Vagina (tissue), 2 donors: ENCODE measurements at regions not wholly inside any gene's neighbourhood (a gene's known extent, or its start where the extent isn't known, plus 50 kb on each side); places are given as distances from the start of the nearest gene placed in this dataset.
A peak's percentile ranks its signal among the peaks of the same experiment; 100 is the strongest.

Experiments used
- DNase-seq, 2 donors: peaks; one replicate each; pipeline ENCODE4 v3.0.0-alpha.2; 2017; ENCODE audit errors: extremely low spot score in 2 of 2
- H3K27ac ChIP-seq: fragments of 200-600 bp; sonication (generic); one replicate; pipeline ENCODE4 v1.5.1; 2019
- H3K27me3 ChIP-seq: fragments of 200-600 bp; sonication (generic); one replicate; pipeline ENCODE4 v1.5.1; 2019
- H3K36me3 ChIP-seq, 2 donors: fragments of 200-600 bp; sonication (generic); one replicate each; pipeline ENCODE4 v1.5.1; 2017 to 2019
- H3K4me1 ChIP-seq: fragments of 200-600 bp; sonication (generic); one replicate; pipeline ENCODE4 v1.5.1; 2019
- H3K4me3 ChIP-seq, 2 donors: fragments of 200-600 bp; sonication (generic); 1 replicate in 1 of 2; 2 replicates in 1 of 2; pipeline ENCODE4 v1.5.1; 2016 to 2019
- H3K9me3 ChIP-seq: fragments of 200-600 bp; sonication (generic); one replicate; pipeline ENCODE4 v1.5.1; 2019
- POLR2A ChIP-seq, 2 donors: fragments of 450-650 bp; IDR thresholded peaks; one replicate each; pipeline ENCODE4 v1.6.1; 2017; ENCODE audit warnings: antibody characterized with exemption in 2 of 2, mild to moderate bottlenecking in 2 of 2, moderate library complexity in 2 of 2
- POLR2AphosphoS5 ChIP-seq, 2 donors: sonication (generic); formaldehyde crosslinking; IDR thresholded peaks; one replicate each; pipeline ENCODE4 v1.9.0; 2017; ENCODE audit warnings: antibody characterized with exemption in 2 of 2, mild to moderate bottlenecking in 2 of 2, low read depth in 1 of 2; ENCODE audit not compliant: insufficient read depth in 1 of 2
- intact Hi-C: fragments of 100-400 bp; cut with DNase I; formaldehyde crosslinking; loops from one replicate; pipeline ENCODE4 v1.15.1; 2023
- TF ChIP-seq, protein P1 (sequence below), 3 experiments: fragments of 450-650 bp in 2 of 3; fragments of 200-600 bp in 1 of 3; sonication (generic) in 1 of 3; IDR thresholded peaks; one replicate each; pipeline ENCODE4 v1.5.1; 2017 to 2019; ENCODE audit warnings: antibody characterized with exemption in 3 of 3, mild to moderate bottlenecking in 2 of 3, moderate library complexity in 2 of 3

DNA sequence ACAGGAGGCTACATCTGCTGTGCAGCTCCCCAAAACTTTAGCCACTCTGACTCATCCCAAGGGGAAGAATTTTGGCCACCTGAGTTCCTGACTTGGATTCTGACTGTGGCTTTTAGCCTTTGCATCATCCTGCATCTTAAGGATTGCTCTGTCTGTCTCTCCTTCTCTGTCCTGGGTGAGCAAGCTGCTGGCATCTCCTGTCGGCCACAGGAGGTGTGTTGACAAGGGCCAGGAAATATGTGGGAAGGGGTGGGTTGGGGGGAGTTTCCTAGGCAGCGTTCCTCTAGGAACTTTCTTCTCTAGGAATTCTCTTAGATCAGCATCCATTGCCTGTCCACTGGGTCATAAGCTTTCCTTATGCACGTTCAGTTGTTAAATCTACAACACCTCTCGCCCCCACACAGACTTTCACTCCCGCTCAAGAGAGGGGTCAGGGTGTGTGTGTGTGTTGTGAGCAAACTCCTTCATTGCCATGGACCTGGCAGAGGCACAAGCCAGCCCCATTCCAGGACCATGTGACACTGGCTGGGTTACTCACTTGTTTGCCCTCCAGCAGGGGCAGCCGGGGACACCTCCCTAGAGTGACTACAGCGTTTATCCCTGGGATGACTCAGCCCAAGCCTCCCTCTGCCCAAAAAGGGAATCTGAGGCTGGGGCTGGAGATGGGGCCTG is 145.0 kb upstream of the DUSP10 start:
- H3K27me3 ChIP-seq, result no peaks in the 10 kb centered on the region
- H3K36me3 ChIP-seq, result no peaks in the 10 kb centered on the region
- TF ChIP-seq POLR2A (IDR thresholded peaks at IDR 0.05) (no peak), POLR2AphosphoS5 (IDR thresholded peaks at IDR 0.05; ENCODE audit: insufficient read depth in 1 of 2, low read depth in 1 of 2) (peak; percentile 44 to 60)
- TF ChIP-seq, protein P1, sequence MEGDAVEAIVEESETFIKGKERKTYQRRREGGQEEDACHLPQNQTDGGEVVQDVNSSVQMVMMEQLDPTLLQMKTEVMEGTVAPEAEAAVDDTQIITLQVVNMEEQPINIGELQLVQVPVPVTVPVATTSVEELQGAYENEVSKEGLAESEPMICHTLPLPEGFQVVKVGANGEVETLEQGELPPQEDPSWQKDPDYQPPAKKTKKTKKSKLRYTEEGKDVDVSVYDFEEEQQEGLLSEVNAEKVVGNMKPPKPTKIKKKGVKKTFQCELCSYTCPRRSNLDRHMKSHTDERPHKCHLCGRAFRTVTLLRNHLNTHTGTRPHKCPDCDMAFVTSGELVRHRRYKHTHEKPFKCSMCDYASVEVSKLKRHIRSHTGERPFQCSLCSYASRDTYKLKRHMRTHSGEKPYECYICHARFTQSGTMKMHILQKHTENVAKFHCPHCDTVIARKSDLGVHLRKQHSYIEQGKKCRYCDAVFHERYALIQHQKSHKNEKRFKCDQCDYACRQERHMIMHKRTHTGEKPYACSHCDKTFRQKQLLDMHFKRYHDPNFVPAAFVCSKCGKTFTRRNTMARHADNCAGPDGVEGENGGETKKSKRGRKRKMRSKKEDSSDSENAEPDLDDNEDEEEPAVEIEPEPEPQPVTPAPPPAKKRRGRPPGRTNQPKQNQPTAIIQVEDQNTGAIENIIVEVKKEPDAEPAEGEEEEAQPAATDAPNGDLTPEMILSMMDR (IDR thresholded peaks at IDR 0.05), result no peak
- H3K4me1 ChIP-seq, result peaks cover 10% of the 10 kb centered on the region
- DNase-seq, result no peak
- no peaks in the 10 kb centered on the region for H3K9me3 ChIP-seq
- H3K27ac ChIP-seq, result no peak overlapping the region
- no peak overlapping the region for H3K4me3 ChIP-seq
- intact Hi-C loops, result no loop called here

- Histone ChIP-seq H3K4me1 (peaks cover 10% of the 10 kb centered on the region), H3K36me3 (no peaks in the 10 kb centered on the region), H3K9me3 (no peaks in the 10 kb centered on the region), H3K27ac (no peak overlapping the region), H3K4me3 (no peak overlapping the region), H3K27me3 (no peaks in the 10 kb centered on the region)
- TF ChIP-seq POLR2A (IDR thresholded peaks at IDR 0.05) (no peak), POLR2AphosphoS5 (IDR thresholded peaks at IDR 0.05; ENCODE audit: insufficient read depth in 1 of 2, low read depth in 1 of 2) (no peak)
- TF ChIP-seq, protein P1 (IDR thresholded peaks at IDR 0.05), result no peak
- DNase-seq, result no peak
- intact Hi-C loops, result no loop called here
Measured at GRCh38 chr1:221886311-221886710, 144.4 kb upstream of the DUSP10 start.

DNA sequence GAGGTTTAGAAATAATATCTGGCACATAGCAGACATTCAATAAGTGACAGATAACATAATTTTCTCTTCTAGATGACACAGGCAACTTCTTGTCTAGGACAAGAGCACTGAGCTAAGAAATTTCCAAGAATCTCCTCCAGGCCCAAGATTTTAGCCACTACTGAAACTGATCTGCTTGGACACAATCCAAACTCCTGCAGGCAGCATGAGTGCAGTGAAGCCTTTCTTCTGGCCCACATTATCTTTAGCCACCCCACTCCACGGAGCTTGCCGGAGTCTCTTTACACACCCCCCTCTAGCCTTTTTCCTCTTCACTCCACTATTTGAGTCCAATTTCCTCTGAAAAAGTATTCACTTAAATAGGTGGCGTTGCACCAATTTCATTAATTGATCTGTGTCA is 142.9 kb upstream of the DUSP10 start:
- H3K27ac ChIP-seq, result no peak overlapping the region
- intact Hi-C loops, result no loop called here
- TF ChIP-seq POLR2AphosphoS5 (IDR thresholded peaks at IDR 0.05; ENCODE audit: insufficient read depth in 1 of 2, low read depth in 1 of 2), result no peak
- TF ChIP-seq, protein P1 (IDR thresholded peaks at IDR 0.05), result no peak
- TF ChIP-seq POLR2A (IDR thresholded peaks at IDR 0.05), result no peak
- H3K9me3 ChIP-seq, result no peaks in the 10 kb centered on the region
- H3K36me3 ChIP-seq, result no peaks in the 10 kb centered on the region
- no peak for DNase-seq
- no peak overlapping the region for H3K4me3 ChIP-seq
- H3K4me1 ChIP-seq, result peaks cover 10% of the 10 kb centered on the region
- H3K27me3 ChIP-seq, result no peaks in the 10 kb centered on the region

- DNase-seq, result no peak
- H3K36me3 ChIP-seq, result no peaks in the 10 kb centered on the region
Measured at GRCh38 chr1:221881805-221882581, 140.1 kb upstream of the DUSP10 start.

More at GRCh38 chr1:221881805-221882581, 140.1 kb upstream of the DUSP10 start:
- H3K4me1 ChIP-seq, result peaks cover 5% of the 10 kb centered on the region
- TF ChIP-seq, protein P1 (IDR thresholded peaks at IDR 0.05), result no peak
- TF ChIP-seq POLR2A (IDR thresholded peaks at IDR 0.05), result no peak
- no peak for TF ChIP-seq POLR2AphosphoS5 (IDR thresholded peaks at IDR 0.05; ENCODE audit: insufficient read depth in 1 of 2, low read depth in 1 of 2)
- intact Hi-C loops, result no loop called here
- no peaks in the 10 kb centered on the region for H3K27me3 ChIP-seq
- no peak overlapping the region for H3K4me3 ChIP-seq
- H3K27ac ChIP-seq, result no peak overlapping the region
- H3K9me3 ChIP-seq, result no peaks in the 10 kb centered on the region
